Stimulated activated CD4-positive, alpha-beta T cell treated with anti-CD3 and anti-CD28 coated beads, Interleukin-1b, Interleukin-23, amount 100 ng/mL, for 24 hours (primary cell): ENCODE measurements at regions not wholly inside any gene's neighbourhood (a gene's known extent, or its start where the extent isn't known, plus 50 kb on each side); places are given as distances from the start of the nearest gene placed in this dataset.
"Not testable (repeated sequence)": the region's sequence is repeated elsewhere in the genome, so short reads cannot be mapped to it uniquely, and the experiment has no call there.

Experiments
- DNase-seq, 4 experiments: peaks; one replicate each; pipeline ENCODE4 v3.0.0-alpha.2; 2020; ENCODE audit warnings: low read depth in 4 of 4, low spot score in 1 of 4

DNA sequence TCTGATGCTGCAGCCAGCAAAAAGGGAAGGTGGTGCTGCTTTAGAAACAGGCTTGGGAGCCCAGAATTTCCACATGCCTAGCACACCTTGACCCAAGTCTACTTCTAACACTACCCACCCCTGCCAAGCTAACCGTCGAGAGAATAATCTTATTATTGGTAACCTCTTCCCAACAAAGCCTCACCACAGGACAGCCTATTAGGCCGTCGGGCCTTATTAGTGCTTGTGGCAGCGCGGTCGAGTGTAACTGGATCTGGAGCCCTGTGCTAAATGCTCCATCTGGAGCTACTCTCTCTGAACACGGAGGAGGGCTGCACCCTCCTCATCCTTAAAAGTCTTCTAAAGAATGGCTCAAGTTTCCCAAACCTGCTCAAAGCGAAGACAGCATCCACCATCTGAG lies 165.5 kb upstream of the NFIA start:
- DNase-seq = no peak

GRCh38 chr1:60916199-60916598 lies 166.2 kb upstream of the NFIA start:
- no peak for DNase-seq

DNA sequence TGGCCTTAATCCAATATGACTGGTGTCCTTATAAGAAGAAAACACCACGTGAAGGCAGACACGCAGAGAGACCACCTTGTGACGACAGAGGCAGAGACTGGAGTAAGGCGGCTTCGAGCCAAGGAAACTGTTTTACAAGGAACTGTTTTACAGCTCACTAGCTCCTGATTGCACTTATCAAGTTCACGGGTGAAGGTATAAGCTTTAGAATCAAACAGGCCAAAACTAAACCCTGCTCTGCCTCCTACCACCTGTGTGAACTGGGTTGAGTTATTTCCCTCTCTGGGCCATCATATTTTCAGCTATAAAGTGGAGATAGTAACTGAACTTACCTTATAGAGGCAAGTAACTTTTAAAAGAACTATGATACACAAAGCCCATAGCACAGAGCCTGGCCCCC lies 166.9 kb upstream of the NFIA start:
- DNase-seq = no peak

GRCh38 chr1:60914982-60915381 lies 167.4 kb upstream of the NFIA start:
- no peak for DNase-seq

DNA sequence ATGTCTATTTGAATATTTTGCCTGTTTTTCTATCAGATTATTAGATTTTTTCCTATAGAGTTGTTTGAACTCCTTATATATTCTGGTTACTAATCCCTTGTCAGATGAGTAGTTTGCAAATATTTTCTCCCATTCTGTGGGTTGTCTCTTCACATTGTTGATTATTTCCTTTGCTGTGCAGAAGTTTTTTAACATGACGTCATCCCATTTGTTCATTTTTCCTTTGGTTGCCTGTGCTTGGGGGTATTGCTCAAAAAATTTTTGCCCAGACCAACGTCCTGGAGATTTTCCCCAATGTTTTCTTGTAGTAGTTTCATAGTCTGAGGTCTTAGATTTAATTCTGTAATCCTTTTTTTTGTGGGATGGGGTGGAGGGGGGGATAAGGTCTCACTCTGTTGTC lies 168.7 kb upstream of the NFIA start:
- not testable (repeated sequence) for DNase-seq

DNA sequence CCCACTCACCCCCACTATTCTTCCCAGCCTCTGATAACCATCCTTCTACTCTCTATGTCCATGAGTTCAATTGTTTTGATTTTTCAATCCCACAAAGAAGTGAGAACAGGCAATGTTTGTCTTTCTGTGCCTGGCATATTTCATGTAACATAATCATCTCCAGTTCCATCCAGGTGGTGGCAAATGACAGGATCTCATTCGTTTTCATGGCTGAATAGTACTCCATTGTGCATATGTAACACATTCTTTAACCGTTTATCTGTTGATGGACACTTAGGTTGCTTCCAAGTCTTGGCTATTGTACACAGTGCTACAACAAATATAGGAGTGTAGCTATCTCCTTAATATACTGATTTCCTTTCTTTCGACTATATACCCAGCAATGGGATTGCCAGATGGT lies 169.3 kb upstream of the NFIA start:
- no peak for DNase-seq

DNA sequence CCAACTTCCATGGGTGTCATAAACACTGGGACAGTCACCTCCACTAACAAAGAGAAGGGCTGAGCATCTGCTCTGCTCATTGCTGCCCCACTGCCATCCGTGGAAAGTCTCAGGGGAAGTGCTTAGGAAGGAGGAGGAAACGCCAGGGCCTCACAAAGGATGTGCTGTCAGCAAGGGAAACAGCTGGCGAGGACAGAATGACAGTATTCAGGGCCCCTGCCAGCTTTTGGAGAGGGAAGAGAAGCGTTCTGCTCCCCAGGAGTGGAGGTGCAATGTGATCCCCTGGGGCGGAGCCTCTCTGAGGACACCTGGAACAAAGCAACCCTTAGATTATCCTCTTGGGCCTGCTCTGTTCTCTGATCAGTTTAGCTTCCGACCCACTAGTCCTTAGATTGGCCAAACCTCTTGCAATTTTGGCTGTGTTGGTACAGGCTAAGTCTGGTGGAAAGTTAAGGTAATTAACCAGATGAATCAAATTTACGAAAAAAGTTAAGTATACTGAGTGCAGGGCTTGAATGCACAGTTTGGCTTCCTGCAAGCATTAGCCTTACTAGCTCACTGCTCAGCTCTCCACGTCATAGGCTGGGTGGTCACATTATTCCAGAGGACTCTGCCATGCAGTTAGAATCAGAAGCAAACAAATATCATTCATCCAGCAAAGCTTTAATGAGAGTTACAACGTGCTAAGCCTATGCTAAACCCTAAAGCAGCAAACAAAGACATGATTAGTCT lies 170.2 kb upstream of the NFIA start:
- DNase-seq = no peak

GRCh38 chr1:60908159-60908558 lies 174.2 kb upstream of the NFIA start:
- DNase-seq = no peak

DNA sequence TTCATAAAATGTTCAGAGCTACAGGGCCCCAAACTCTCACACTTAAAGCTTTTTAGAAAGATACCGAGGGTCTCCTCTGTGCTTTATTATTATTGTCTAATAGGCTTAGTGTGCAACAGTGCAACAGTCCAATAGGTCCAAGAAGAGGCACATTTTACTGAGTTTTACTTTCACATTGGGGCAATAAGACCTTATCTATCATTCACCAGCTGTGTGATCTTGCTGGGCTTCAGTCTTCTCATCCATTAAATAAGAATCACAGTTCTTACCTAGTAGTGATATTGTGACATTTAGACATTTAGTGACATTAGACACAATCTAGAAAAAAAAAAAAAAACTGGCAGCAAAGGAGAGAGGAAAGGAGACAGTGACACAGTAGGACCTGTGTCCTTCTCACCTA lies 175.8 kb upstream of the NFIA start:
- DNase-seq = no peak

GRCh38 chr1:60906039-60906438 lies 176.3 kb upstream of the NFIA start:
- no peak for DNase-seq

- DNase-seq = no peak
Observed at GRCh38 chr1:60904099-60904851, 178.1 kb upstream of the NFIA start.

DNA sequence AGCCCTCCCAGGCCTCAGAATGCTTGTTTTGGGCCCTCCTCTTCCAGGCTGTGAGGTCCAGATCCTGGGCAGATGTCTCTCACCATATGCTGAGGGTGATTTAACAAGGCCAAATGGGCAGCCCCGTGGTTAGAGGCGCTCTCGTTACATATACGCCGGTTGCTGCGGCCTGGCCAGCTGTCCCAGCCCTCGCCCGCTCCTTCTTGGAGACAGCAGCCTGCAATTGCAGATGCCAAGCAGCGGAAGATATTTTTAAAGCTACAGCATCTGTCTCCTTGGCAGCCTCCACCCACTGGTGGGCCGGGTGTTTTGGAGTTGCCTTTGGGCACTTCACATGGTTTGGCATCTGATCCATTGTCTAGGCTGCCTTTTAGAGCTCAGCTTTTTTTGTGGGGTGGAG lies 178.8 kb upstream of the NFIA start:
- DNase-seq = no peak

GRCh38 chr1:60899464-60899863 lies 182.9 kb upstream of the NFIA start:
- no peak for DNase-seq

DNA sequence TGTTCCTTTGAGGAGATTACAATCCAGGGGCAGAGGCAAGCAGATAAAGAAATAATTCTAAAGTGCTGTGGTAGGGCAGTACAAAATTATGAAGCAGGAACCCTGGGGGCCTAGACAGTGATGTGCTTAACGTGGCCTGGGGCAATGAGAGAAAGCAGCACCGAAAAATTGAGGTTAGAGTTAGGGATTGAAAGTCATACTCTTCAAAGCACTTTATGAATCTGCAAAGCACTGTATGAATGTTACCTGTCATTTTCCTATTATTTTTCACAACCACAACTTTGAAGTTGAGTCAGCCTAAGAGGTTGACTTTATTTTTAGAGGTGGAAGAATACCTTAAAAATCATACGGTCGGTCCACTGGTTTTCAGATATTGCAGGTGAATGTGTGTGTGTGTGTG lies 183.4 kb upstream of the NFIA start:
- DNase-seq = peak in 1 of 4 experiments; percentile 4

- no peak for DNase-seq
Observed at GRCh38 chr1:60898413-60898812, 183.9 kb upstream of the NFIA start.

- DNase-seq = no peak
Observed at GRCh38 chr1:60896701-60897363, 185.5 kb upstream of the NFIA start.

DNA sequence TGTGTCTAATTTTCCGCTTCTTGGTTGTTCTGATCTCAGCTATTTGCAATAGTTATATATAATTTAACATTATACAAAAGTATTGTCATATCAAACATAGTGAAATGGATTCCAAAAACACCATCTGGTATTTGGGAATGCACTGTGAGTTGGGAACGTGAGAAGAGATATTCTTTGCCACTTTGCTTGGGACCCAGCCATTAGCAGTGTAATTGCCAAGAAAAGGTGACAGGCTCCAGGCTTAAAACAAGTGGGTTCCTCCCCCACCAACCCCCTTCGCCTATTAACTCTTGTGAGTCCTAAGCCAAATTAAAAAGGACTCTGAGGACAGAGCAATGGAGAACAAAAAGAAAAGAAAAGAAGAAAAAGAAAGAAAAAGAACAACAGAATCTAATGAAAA lies 186.7 kb upstream of the NFIA start:
- DNase-seq = no peak

- no peak for DNase-seq
Observed at GRCh38 chr1:60895252-60895651, 187.1 kb upstream of the NFIA start.

DNA sequence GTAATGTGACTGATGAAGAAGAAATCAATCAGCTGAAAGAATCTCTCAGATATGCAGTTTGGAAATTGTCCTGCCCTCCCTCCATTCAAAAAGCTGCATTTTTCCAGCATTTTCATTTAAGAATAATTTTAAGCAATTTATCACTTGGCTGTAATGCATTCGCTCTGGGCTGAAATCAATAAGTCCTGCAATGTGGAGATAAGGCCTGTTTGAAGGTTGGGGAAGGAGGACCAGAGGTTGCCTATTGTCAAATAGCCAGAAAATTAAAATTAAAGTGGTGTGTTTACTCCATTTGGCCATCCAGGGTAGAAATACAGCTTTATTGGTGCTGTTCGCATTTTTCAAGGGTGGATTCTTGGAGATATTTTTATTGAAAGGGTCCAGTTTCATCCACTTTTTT lies 187.6 kb upstream of the NFIA start:
- DNase-seq = no peak

- no peak for DNase-seq
Observed at GRCh38 chr1:60894130-60894529, 188.2 kb upstream of the NFIA start.

DNA sequence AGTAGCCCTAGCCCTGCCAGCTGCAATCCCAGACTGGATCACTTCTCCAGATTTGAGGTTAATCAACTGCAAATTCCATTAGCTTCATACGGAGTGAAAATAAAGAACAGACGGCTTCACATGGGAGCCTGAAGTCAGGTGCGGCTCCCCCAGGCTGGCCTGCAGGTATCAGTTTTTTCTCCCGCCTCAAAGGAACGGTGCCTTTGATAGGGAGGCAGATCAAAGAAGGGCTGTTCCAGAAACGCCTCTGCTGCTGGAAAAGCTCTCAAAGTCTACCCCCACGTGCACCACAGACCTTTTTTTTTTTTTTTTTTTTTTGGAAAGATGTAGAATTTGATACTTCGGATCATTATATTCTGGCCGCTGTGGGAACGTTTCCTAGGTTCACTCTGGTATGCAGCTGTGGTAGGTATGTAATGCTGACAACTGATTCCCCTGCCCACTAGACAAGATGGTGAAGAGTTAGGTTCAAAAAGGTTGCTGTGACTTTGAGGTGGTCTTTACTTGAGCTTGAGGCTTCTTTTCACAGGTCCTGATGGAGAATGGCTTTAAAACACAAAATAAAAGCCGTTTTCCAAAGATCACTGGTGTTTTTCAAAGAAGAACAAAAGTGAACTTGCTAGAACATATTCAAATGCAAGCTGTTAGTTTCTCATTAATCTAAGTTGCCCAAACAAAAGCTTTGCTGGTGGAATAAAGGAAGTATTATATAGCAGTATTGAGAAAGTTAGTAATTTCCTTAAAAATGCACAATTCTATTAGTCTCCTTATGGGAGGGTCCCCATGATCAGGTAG lies 189.0 kb upstream of the NFIA start:
- DNase-seq = no peak

DNA sequence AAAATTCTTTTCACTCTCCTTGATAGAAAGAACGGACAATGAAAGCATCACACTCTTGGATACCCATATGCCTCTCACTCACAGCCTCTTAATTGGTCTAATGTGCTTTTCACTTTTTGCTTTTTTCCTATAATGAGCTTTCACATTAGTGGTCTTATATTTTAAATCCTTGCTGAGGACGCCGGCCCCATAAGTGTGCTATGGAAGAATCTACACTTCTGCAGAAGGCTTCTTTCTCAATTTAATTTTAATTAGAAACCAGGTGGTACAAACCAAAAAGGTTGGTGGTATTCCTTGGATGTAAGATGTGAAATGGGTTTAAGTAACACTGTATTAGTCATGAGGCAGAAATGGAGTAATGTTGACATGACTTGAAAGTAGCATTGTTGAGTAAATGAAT lies 190.6 kb upstream of the NFIA start:
- DNase-seq = no peak
